ENCODE measurements at regions not wholly inside any gene's neighbourhood (a gene's known extent, or its start where the extent isn't known, plus 50 kb on each side); places are given as distances from the start of the nearest gene placed in this dataset.

DNA sequence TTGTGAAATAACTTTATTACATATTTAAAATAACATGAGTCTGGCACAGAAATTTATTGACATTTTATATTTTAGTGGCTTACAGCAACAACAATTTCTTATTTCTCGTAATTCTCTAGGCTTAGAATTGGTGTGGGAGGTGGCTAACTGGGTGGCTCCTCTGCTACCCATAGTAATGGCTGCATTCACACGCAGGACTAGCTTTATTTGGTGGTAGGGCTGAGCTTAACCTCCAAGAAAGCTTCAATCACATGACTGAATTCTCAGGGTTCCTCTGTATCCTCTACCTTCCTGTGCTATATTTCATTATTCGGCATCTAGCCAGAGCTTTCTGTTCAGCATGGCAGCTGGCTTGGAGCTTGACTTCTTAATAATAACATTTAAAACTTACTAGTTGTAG lies 138.8 kb downstream of the ZWINT start:
- ATAC-seq, result peak; percentile 59; the same call in 1 of the 2 replicates
- ChIA-PET POLR2A (no interaction called here), CTCF (no interaction called here)
- no peaks in the 10 kb centered on the region for H3K36me3 Mint-ChIP-seq
- H3K4me1 Mint-ChIP-seq, result no peaks in the 10 kb centered on the region
- no peak for DNase-seq (ENCODE audit: low spot score)
- H3K27me3 Mint-ChIP-seq (ENCODE audit: low read depth), result no peaks in the 10 kb centered on the region
- TF ChIP-seq, protein P1, sequence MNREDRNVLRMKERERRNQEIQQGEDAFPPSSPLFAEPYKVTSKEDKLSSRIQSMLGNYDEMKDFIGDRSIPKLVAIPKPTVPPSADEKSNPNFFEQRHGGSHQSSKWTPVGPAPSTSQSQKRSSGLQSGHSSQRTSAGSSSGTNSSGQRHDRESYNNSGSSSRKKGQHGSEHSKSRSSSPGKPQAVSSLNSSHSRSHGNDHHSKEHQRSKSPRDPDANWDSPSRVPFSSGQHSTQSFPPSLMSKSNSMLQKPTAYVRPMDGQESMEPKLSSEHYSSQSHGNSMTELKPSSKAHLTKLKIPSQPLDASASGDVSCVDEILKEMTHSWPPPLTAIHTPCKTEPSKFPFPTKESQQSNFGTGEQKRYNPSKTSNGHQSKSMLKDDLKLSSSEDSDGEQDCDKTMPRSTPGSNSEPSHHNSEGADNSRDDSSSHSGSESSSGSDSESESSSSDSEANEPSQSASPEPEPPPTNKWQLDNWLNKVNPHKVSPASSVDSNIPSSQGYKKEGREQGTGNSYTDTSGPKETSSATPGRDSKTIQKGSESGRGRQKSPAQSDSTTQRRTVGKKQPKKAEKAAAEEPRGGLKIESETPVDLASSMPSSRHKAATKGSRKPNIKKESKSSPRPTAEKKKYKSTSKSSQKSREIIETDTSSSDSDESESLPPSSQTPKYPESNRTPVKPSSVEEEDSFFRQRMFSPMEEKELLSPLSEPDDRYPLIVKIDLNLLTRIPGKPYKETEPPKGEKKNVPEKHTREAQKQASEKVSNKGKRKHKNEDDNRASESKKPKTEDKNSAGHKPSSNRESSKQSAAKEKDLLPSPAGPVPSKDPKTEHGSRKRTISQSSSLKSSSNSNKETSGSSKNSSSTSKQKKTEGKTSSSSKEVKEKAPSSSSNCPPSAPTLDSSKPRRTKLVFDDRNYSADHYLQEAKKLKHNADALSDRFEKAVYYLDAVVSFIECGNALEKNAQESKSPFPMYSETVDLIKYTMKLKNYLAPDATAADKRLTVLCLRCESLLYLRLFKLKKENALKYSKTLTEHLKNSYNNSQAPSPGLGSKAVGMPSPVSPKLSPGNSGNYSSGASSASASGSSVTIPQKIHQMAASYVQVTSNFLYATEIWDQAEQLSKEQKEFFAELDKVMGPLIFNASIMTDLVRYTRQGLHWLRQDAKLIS (CRISPR knock-in tag; IDR thresholded peaks at IDR 0.05; ENCODE audit: borderline replicate concordance), result no peak
- TF ChIP-seq, protein P2, sequence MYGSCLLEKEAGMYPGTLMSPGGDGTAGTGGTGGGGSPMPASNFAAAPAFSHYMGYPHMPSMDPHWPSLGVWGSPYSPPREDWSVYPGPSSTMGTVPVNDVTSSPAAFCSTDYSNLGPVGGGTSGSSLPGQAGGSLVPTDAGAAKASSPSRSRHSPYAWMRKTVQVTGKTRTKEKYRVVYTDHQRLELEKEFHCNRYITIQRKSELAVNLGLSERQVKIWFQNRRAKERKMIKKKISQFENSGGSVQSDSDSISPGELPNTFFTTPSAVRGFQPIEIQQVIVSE (CRISPR knock-in tag; IDR thresholded peaks at IDR 0.05; ENCODE audit: borderline replicate concordance), result no peak
- TF ChIP-seq FOXP1 (CRISPR knock-in tag; IDR thresholded peaks at IDR 0.05; ENCODE audit: borderline replicate concordance) (no peak), FOXJ3 (CRISPR knock-in tag; IDR thresholded peaks at IDR 0.05; ENCODE audit: borderline replicate concordance) (no peak), ZNF396 (CRISPR knock-in tag; IDR thresholded peaks at IDR 0.05; ENCODE audit: borderline replicate concordance) (no peak), KAT7 (CRISPR knock-in tag; IDR thresholded peaks at IDR 0.05; ENCODE audit: borderline replicate concordance) (no peak), ZNF121 (CRISPR knock-in tag; IDR thresholded peaks at IDR 0.05) (no peak), ATF1 (CRISPR knock-in tag; IDR thresholded peaks at IDR 0.05) (no peak), ZNF416 (CRISPR knock-in tag; IDR thresholded peaks at IDR 0.05) (no peak), ESRRA (CRISPR knock-in tag; IDR thresholded peaks at IDR 0.05; ENCODE audit: borderline replicate concordance) (no peak), NFATC4 (CRISPR knock-in tag; IDR thresholded peaks at IDR 0.05) (no peak), NR3C1 (CRISPR knock-in tag; conservative IDR thresholded peaks at IDR 0.05; ENCODE audit: low read depth) (no peak), ZNF671 (CRISPR knock-in tag; IDR thresholded peaks at IDR 0.05) (no peak), CBFB (CRISPR knock-in tag; IDR thresholded peaks at IDR 0.05; ENCODE audit: low read depth) (no peak), ZBTB21 (CRISPR knock-in tag; IDR thresholded peaks at IDR 0.05; ENCODE audit: borderline replicate concordance) (no peak), TEAD1 (CRISPR knock-in tag; IDR thresholded peaks at IDR 0.05) (no peak)
- TF ChIP-seq, protein P3, sequence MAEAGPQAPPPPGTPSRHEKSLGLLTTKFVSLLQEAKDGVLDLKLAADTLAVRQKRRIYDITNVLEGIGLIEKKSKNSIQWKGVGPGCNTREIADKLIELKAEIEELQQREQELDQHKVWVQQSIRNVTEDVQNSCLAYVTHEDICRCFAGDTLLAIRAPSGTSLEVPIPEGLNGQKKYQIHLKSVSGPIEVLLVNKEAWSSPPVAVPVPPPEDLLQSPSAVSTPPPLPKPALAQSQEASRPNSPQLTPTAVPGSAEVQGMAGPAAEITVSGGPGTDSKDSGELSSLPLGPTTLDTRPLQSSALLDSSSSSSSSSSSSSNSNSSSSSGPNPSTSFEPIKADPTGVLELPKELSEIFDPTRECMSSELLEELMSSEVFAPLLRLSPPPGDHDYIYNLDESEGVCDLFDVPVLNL (CRISPR knock-in tag; IDR thresholded peaks at IDR 0.05; ENCODE audit: borderline replicate concordance, low read depth), result no peak
- TF ChIP-seq, protein P4, sequence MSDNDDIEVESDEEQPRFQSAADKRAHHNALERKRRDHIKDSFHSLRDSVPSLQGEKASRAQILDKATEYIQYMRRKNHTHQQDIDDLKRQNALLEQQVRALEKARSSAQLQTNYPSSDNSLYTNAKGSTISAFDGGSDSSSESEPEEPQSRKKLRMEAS (CRISPR knock-in tag; IDR thresholded peaks at IDR 0.05), result no peak
- H3K4me3 Mint-ChIP-seq, result no peak overlapping the region
- H3K9me3 Mint-ChIP-seq, result no peaks in the 10 kb centered on the region
- H3K27ac Mint-ChIP-seq, result no peak overlapping the region

DNA sequence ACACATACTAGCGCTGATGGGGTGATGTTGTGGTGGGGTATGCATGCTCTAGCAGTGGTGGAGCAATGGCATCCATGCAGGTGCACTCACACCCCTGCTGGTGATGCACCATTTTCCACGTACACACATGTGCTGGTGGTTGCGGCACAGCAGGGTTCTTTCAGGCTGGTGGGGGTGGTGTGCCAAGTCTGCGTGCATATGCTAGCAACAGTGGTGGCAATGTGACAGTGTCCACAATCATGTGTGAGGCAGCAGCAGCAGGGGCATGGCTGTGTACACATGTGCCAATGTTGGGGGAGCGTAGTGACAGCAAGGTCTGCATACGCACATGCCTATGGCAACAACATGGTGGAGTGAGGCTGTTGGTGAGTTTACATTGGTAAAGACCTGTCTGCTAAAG lies 148.1 kb downstream of the ZWINT start:
- H3K36me3 Mint-ChIP-seq, result no peaks in the 10 kb centered on the region
- H3K27ac Mint-ChIP-seq, result no peak overlapping the region
- peaks cover 12% of the 10 kb centered on the region for H3K9me3 Mint-ChIP-seq
- H3K27me3 Mint-ChIP-seq (ENCODE audit: low read depth), result no peaks in the 10 kb centered on the region
- ChIA-PET POLR2A (no interaction called here), CTCF (no interaction called here)
- ATAC-seq, result no peak
- TF ChIP-seq JUN (CRISPR knock-in tag; IDR thresholded peaks at IDR 0.05) (no peak), TP53 (CRISPR knock-in tag; IDR thresholded peaks at IDR 0.05) (no peak), ELF4 (CRISPR knock-in tag; IDR thresholded peaks at IDR 0.05; ENCODE audit: low read depth) (no peak), CREM (CRISPR knock-in tag; IDR thresholded peaks at IDR 0.05) (no peak), ZNF121 (CRISPR knock-in tag; IDR thresholded peaks at IDR 0.05) (no peak), FOXJ3 (CRISPR knock-in tag; IDR thresholded peaks at IDR 0.05; ENCODE audit: borderline replicate concordance) (no peak), MXD4 (CRISPR knock-in tag; IDR thresholded peaks at IDR 0.05; ENCODE audit: borderline replicate concordance) (no peak), ZNF396 (CRISPR knock-in tag; IDR thresholded peaks at IDR 0.05; ENCODE audit: borderline replicate concordance) (no peak), NFYB (CRISPR knock-in tag; conservative IDR thresholded peaks at IDR 0.05; ENCODE audit: low read depth) (no peak), GTF2I (CRISPR knock-in tag; conservative IDR thresholded peaks at IDR 0.05) (no peak), ZNF423 (CRISPR knock-in tag; IDR thresholded peaks at IDR 0.05) (no peak), SOX15 (CRISPR knock-in tag; IDR thresholded peaks at IDR 0.05) (no peak), CBFB (CRISPR knock-in tag; IDR thresholded peaks at IDR 0.05; ENCODE audit: low read depth) (no peak), ATF1 (CRISPR knock-in tag; IDR thresholded peaks at IDR 0.05) (no peak)
- TF ChIP-seq, protein P5, sequence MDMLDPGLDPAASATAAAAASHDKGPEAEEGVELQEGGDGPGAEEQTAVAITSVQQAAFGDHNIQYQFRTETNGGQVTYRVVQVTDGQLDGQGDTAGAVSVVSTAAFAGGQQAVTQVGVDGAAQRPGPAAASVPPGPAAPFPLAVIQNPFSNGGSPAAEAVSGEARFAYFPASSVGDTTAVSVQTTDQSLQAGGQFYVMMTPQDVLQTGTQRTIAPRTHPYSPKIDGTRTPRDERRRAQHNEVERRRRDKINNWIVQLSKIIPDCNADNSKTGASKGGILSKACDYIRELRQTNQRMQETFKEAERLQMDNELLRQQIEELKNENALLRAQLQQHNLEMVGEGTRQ (CRISPR knock-in tag; IDR thresholded peaks at IDR 0.05), result no peak
- TF ChIP-seq, protein P6, sequence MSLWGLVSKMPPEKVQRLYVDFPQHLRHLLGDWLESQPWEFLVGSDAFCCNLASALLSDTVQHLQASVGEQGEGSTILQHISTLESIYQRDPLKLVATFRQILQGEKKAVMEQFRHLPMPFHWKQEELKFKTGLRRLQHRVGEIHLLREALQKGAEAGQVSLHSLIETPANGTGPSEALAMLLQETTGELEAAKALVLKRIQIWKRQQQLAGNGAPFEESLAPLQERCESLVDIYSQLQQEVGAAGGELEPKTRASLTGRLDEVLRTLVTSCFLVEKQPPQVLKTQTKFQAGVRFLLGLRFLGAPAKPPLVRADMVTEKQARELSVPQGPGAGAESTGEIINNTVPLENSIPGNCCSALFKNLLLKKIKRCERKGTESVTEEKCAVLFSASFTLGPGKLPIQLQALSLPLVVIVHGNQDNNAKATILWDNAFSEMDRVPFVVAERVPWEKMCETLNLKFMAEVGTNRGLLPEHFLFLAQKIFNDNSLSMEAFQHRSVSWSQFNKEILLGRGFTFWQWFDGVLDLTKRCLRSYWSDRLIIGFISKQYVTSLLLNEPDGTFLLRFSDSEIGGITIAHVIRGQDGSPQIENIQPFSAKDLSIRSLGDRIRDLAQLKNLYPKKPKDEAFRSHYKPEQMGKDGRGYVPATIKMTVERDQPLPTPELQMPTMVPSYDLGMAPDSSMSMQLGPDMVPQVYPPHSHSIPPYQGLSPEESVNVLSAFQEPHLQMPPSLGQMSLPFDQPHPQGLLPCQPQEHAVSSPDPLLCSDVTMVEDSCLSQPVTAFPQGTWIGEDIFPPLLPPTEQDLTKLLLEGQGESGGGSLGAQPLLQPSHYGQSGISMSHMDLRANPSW (CRISPR knock-in tag; conservative IDR thresholded peaks at IDR 0.05; ENCODE audit: low read depth), result no peak
- DNase-seq (ENCODE audit: low spot score), result no peak
- H3K4me3 Mint-ChIP-seq, result no peak overlapping the region
- no peaks in the 10 kb centered on the region for H3K4me1 Mint-ChIP-seq

All from WTC11 (cell line).